Astrocyte of the cerebellum (primary cell): ENCODE measurements at regions not wholly inside any gene's neighbourhood (a gene's known extent, or its start where the extent isn't known, plus 50 kb on each side); places are given as distances from the start of the nearest gene placed in this dataset.

Experiments
- DNase-seq: peaks from one replicate; pipeline ENCODE4 v3.0.0-alpha.2; 2011; ENCODE audit warnings: low read depth
- H3K4me3 ChIP-seq: 2 replicates; pipeline ENCODE4 v1.5.1; 2011; ENCODE audit warnings: mild to moderate bottlenecking, low read depth, low read length, moderate library complexity
- in situ Hi-C: cut with HindIII; loops from 2 replicates; pipeline ENCODE4 v1.10.0; 2017; ENCODE audit warnings: low sequenced_read_pairs
- TF ChIP-seq, protein P1 (sequence below): IDR thresholded peaks from 2 replicates; pipeline ENCODE4 v1.5.1; 2012; ENCODE audit warnings: low read length, low read depth, moderate library complexity, mild to moderate bottlenecking; ENCODE audit errors: missing control alignments

- DNase-seq: no peak
- no peak overlapping the region for H3K4me3 ChIP-seq
- in situ Hi-C loops: no loop called here
- TF ChIP-seq, protein P1, sequence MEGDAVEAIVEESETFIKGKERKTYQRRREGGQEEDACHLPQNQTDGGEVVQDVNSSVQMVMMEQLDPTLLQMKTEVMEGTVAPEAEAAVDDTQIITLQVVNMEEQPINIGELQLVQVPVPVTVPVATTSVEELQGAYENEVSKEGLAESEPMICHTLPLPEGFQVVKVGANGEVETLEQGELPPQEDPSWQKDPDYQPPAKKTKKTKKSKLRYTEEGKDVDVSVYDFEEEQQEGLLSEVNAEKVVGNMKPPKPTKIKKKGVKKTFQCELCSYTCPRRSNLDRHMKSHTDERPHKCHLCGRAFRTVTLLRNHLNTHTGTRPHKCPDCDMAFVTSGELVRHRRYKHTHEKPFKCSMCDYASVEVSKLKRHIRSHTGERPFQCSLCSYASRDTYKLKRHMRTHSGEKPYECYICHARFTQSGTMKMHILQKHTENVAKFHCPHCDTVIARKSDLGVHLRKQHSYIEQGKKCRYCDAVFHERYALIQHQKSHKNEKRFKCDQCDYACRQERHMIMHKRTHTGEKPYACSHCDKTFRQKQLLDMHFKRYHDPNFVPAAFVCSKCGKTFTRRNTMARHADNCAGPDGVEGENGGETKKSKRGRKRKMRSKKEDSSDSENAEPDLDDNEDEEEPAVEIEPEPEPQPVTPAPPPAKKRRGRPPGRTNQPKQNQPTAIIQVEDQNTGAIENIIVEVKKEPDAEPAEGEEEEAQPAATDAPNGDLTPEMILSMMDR: no peak
These were observed 191.2 kb upstream of the ZEB2 start for GRCh38 chr2:144711084-144711483.

GRCh38 chr2:144708626-144709025 is 188.7 kb upstream of the ZEB2 start:
- in situ Hi-C loops: no loop called here
- H3K4me3 ChIP-seq: no peak overlapping the region
- TF ChIP-seq, protein P1: no peak
- DNase-seq: no peak

- no peak for DNase-seq
- no peak overlapping the region for H3K4me3 ChIP-seq
- TF ChIP-seq, protein P1: no peak
- in situ Hi-C loops: no loop called here
These were observed 187.9 kb upstream of the ZEB2 start for GRCh38 chr2:144707736-144708326.

- no peak for DNase-seq
- in situ Hi-C loops: no loop called here
- TF ChIP-seq, protein P1: no peak
- no peak overlapping the region for H3K4me3 ChIP-seq
These were observed 186.7 kb upstream of the ZEB2 start for GRCh38 chr2:144706647-144707046.

- no peak overlapping the region for H3K4me3 ChIP-seq
- in situ Hi-C loops: no loop called here
- TF ChIP-seq, protein P1: no peak
- DNase-seq: peak; percentile 3
These were observed 185.7 kb upstream of the ZEB2 start for GRCh38 chr2:144705328-144706245.

DNA sequence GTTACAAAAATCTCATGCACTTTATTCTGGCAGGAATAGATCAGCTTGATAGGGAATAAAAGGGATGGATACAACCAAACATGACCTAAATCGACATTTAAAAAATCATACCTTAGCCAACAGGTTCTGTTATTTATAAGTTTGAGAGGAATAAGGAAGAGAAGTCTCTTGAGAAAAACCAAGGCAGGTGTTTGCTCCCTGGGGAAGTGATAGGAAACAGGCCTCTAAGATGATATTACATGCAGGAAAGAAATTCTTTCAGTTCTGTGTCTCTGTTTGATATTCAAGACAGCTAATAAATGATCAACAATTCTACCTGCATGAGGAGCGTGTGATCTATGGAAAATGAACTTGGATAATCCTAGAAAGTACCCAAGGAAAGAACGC is 184.8 kb upstream of the ZEB2 start:
- in situ Hi-C loops: no loop called here
- TF ChIP-seq, protein P1: no peak
- no peak for DNase-seq
- no peak overlapping the region for H3K4me3 ChIP-seq
